ENCODE measurements at regions not wholly inside any gene's neighbourhood (a gene's known extent, or its start where the extent isn't known, plus 50 kb on each side); places are given as distances from the start of the nearest gene placed in this dataset.

DNA sequence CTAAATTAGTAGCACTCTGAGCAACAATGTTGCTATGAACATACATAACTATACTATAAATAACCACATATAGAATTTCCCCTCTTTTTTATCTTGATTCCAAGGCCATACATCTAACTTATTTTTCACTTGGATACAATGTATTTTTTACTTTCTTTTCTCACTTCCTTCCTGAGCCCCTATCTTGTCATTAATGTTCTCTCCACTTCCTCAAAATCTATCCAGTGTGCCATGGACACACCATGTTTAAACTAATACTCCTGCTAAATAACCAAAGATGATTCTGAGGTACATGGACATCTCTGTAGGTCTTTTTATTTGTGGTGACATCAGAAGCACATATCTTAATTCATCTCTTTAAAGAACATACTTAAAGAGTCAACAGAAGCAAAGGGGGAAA is 251.2 kb downstream of the C12orf42 start:
- no TSS peak for BruUV-seq (replicated peaks)
- POLR2A ChIA-PET = no interaction called here
- TF ChIP-seq, protein P1, sequence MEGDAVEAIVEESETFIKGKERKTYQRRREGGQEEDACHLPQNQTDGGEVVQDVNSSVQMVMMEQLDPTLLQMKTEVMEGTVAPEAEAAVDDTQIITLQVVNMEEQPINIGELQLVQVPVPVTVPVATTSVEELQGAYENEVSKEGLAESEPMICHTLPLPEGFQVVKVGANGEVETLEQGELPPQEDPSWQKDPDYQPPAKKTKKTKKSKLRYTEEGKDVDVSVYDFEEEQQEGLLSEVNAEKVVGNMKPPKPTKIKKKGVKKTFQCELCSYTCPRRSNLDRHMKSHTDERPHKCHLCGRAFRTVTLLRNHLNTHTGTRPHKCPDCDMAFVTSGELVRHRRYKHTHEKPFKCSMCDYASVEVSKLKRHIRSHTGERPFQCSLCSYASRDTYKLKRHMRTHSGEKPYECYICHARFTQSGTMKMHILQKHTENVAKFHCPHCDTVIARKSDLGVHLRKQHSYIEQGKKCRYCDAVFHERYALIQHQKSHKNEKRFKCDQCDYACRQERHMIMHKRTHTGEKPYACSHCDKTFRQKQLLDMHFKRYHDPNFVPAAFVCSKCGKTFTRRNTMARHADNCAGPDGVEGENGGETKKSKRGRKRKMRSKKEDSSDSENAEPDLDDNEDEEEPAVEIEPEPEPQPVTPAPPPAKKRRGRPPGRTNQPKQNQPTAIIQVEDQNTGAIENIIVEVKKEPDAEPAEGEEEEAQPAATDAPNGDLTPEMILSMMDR (IDR thresholded peaks at IDR 0.05; ENCODE audit: unreplicated experiment) = no peak
- Mint-ChIP-seq H3K4me3 (ENCODE audit: unreplicated experiment) (no peak overlapping the region), H3K4me1 (ENCODE audit: insufficient read depth, unreplicated experiment) (no peaks in the 10 kb centered on the region), H3K36me3 (ENCODE audit: insufficient read depth, unreplicated experiment) (no peaks in the 10 kb centered on the region), H3K9me3 (ENCODE audit: unreplicated experiment) (peaks cover under 1% of the 10 kb centered on the region), H3K27me3 (ENCODE audit: insufficient read depth, unreplicated experiment) (peaks cover 2% of the 10 kb centered on the region), H3K27ac (ENCODE audit: low read depth, unreplicated experiment) (no peak overlapping the region)
- intact Hi-C loops (cut with micrococcal nuclease) = no loop called here
- CTCF ChIA-PET = no interaction called here
- no peak for DNase-seq (ENCODE audit: unreplicated experiment)

DNA sequence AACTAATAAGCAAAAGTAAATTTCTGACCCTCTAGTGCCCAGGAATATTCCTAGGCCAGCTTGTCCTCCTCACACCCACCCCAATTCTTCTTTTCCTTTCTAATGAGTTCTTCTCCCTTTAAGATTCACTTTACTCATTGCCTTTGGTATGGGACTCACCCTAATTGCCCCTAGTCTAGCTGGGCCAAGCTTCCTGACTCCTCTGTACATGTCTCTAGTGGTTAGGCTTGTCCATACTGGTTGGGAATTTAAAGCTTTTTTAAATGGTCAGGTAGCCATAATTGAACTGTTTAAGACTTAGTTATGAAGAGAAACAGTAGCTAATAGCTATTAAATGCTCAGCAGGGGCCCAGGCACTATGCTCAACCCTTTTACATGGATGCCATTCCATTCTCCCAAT is 248.2 kb downstream of the C12orf42 start:
- TF ChIP-seq, protein P1 (IDR thresholded peaks at IDR 0.05; ENCODE audit: unreplicated experiment) = no peak
- DNase-seq (ENCODE audit: unreplicated experiment) = no peak
- no TSS peak for BruUV-seq (replicated peaks)
- no peaks in the 10 kb centered on the region for H3K36me3 Mint-ChIP-seq (ENCODE audit: insufficient read depth, unreplicated experiment)
- intact Hi-C loops (cut with micrococcal nuclease) = no loop called here
- no peaks in the 10 kb centered on the region for H3K4me1 Mint-ChIP-seq (ENCODE audit: insufficient read depth, unreplicated experiment)
- H3K9me3 Mint-ChIP-seq (ENCODE audit: unreplicated experiment) = no peaks in the 10 kb centered on the region
- ChIA-PET CTCF (interaction anchor here (0.8 kb wide), 1 partner anchor 25 kb away, joined by 3 read pairs; no protein-coding TSS in a partner anchor), POLR2A (interaction anchor here (0.6 kb wide), 1 partner anchor 88 kb away, joined by 3 read pairs; no protein-coding TSS in a partner anchor)
- no peak overlapping the region for H3K27ac Mint-ChIP-seq (ENCODE audit: low read depth, unreplicated experiment)
- no peaks in the 10 kb centered on the region for H3K27me3 Mint-ChIP-seq (ENCODE audit: insufficient read depth, unreplicated experiment)
- no peak overlapping the region for H3K4me3 Mint-ChIP-seq (ENCODE audit: unreplicated experiment)

DNA sequence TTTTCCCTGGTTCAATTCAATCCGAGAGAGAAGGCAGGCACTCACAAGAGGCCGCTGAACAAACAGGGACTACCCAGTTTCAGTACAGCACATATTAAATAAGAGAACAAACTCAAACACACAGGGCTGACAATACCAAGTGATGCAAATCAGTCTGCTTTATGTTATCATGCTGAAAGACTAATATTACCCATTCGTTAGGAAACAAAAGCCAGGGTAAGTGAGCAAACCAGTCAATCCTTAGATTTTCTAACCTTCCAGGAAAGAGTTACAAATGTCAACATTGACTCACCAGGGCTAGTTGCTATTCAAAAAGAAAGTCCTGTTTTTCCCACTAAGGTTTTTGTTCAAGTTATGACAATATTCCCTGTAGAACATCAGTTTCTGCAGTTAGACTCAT is 246.2 kb downstream of the C12orf42 start:
- H3K27me3 Mint-ChIP-seq (ENCODE audit: insufficient read depth, unreplicated experiment) = no peaks in the 10 kb centered on the region
- BruUV-seq (replicated peaks) = no TSS peak
- no peak overlapping the region for H3K4me3 Mint-ChIP-seq (ENCODE audit: unreplicated experiment)
- no peaks in the 10 kb centered on the region for H3K36me3 Mint-ChIP-seq (ENCODE audit: insufficient read depth, unreplicated experiment)
- H3K4me1 Mint-ChIP-seq (ENCODE audit: insufficient read depth, unreplicated experiment) = no peaks in the 10 kb centered on the region
- ChIA-PET POLR2A (no interaction called here), CTCF (no interaction called here)
- no peak overlapping the region for H3K27ac Mint-ChIP-seq (ENCODE audit: low read depth, unreplicated experiment)
- no peaks in the 10 kb centered on the region for H3K9me3 Mint-ChIP-seq (ENCODE audit: unreplicated experiment)
- no peak for DNase-seq (ENCODE audit: unreplicated experiment)
- intact Hi-C loops (cut with micrococcal nuclease) = no loop called here
- TF ChIP-seq, protein P1 (IDR thresholded peaks at IDR 0.05; ENCODE audit: unreplicated experiment) = no peak

DNA sequence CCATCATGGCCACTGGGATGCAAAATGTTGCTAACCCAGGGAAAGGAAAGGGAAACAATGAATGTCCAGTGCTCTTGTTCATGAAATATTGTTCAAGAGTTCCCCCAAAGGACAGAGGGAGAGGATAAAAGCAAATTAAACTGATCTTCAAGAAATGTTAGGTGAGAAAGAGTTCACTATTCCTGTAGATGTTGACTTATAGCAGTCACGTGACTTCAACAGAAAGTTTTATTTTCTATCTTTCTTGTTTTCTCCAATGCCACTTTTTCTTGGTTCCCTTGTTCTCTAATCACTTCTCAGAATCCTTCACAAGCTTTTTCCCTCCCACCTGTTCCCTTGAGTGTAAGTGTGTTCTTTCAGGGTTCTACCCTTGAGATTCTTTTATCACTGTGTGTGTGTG is 245.3 kb downstream of the C12orf42 start:
- BruUV-seq (replicated peaks) = no TSS peak
- no peak for DNase-seq (ENCODE audit: unreplicated experiment)
- Mint-ChIP-seq H3K4me1 (ENCODE audit: insufficient read depth, unreplicated experiment) (no peaks in the 10 kb centered on the region), H3K27ac (ENCODE audit: low read depth, unreplicated experiment) (no peak overlapping the region), H3K9me3 (ENCODE audit: unreplicated experiment) (no peaks in the 10 kb centered on the region), H3K4me3 (ENCODE audit: unreplicated experiment) (no peak overlapping the region), H3K27me3 (ENCODE audit: insufficient read depth, unreplicated experiment) (no peaks in the 10 kb centered on the region), H3K36me3 (ENCODE audit: insufficient read depth, unreplicated experiment) (no peaks in the 10 kb centered on the region)
- CTCF ChIA-PET = interaction anchor here (0.6 kb wide), 1 partner anchor 590 kb away, joined by 3 read pairs; no protein-coding TSS in a partner anchor
- TF ChIP-seq, protein P1 (IDR thresholded peaks at IDR 0.05; ENCODE audit: unreplicated experiment) = no peak
- intact Hi-C loops (cut with micrococcal nuclease) = no loop called here
- POLR2A ChIA-PET = no interaction called here

Measured in MCF 10A (cell line).